ENCODE measurements at regions not wholly inside any gene's neighbourhood (a gene's known extent, or its start where the extent isn't known, plus 50 kb on each side); places are given as distances from the start of the nearest gene placed in this dataset.
A peak's percentile ranks its signal among the peaks of the same experiment; 100 is the strongest.
"Not testable (repeated sequence)": the region's sequence is repeated elsewhere in the genome, so short reads cannot be mapped to it uniquely, and the experiment has no call there.

DNA sequence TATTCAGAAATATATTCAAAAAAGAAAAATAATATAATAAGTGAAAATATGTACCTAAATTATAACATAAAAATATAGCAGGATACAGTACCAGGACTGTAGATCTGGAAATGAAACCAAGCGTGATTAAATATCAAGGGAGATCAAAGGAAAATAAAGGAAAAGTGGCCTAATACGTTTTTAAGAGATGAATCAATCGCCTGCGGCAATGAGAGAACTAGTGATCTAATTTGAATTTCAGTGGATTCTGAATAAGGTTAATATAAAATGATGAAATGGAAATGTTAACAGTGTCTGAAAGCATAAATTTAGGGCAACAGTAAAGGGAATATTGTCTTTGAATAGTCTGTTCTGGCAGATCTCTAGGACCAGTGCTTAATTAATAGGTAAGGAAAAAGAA is 1761.9 kb upstream of the ACO1 start:
- DNase-seq (no peak), ATAC-seq (no peak)
- TF ChIP-seq, protein P1, sequence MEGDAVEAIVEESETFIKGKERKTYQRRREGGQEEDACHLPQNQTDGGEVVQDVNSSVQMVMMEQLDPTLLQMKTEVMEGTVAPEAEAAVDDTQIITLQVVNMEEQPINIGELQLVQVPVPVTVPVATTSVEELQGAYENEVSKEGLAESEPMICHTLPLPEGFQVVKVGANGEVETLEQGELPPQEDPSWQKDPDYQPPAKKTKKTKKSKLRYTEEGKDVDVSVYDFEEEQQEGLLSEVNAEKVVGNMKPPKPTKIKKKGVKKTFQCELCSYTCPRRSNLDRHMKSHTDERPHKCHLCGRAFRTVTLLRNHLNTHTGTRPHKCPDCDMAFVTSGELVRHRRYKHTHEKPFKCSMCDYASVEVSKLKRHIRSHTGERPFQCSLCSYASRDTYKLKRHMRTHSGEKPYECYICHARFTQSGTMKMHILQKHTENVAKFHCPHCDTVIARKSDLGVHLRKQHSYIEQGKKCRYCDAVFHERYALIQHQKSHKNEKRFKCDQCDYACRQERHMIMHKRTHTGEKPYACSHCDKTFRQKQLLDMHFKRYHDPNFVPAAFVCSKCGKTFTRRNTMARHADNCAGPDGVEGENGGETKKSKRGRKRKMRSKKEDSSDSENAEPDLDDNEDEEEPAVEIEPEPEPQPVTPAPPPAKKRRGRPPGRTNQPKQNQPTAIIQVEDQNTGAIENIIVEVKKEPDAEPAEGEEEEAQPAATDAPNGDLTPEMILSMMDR (IDR thresholded peaks at IDR 0.05), result no peak
- no peaks in the 10 kb centered on the region for H3K27me3 ChIP-seq
- H3K4me1 ChIP-seq, result no peaks in the 10 kb centered on the region
- H3K4me3 ChIP-seq, result no peak overlapping the region
- intact Hi-C loops (cut with DNase I), result no loop called here
- H3K27ac ChIP-seq, result no peak overlapping the region
- no peaks in the 10 kb centered on the region for H3K9me3 ChIP-seq
- H3K36me3 ChIP-seq, result no peaks in the 10 kb centered on the region

DNA sequence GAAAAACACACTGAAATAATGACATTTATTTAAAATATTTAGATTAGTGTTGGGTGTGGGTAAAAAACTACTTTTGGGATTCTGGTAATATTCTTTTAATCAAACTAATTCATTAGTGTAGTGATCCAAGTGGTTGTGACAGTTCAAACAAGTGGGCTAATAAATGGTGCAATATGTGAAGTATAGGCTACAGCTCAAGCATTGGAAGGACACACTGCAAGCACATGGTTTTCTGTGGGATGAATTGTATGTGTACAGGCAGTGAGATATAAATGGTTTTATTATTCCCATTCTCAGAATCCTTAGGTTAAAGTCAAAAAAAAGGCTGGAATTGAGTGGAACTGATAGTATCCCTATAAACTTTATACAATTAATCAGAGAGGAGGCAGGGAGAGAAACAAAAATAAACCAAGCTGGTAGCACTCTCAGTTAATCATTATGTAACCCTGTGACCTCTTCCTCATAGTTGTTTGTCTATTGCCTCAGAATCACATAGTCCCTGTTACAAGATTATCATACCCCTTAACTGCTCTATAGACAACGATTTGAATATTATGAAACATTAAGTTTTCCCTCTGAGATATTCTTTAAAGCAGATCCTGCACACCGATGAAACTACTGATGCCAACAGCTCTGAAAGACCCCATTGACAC is 1755.4 kb upstream of the ACO1 start:
- intact Hi-C loops (cut with DNase I), result no loop called here
- Histone ChIP-seq H3K9me3 (no peaks in the 10 kb centered on the region), H3K36me3 (no peaks in the 10 kb centered on the region), H3K27me3 (no peaks in the 10 kb centered on the region), H3K4me3 (no peak overlapping the region), H3K27ac (no peak overlapping the region), H3K4me1 (no peaks in the 10 kb centered on the region)
- peak; percentile 44 for ATAC-seq
- TF ChIP-seq, protein P1 (IDR thresholded peaks at IDR 0.05), result no peak
- DNase-seq, result no peak

DNA sequence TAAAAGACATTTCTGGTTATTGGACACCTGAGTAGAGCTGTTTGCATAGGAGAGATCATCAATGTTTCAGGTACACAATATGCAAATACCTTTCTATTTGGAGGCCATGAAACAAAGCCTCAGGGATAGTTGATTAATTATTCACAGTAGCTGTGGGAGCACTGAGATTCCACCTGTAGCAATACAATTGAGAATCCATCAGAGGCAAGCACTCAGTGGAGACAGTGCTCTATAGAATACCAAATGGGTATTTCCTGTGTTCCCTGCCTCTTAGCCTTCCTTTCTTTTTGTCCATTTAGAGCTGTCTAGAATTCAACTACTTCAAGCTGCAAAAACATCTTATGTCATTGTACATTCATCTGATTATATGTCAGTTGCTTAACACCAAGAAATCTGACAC is 1754.0 kb upstream of the ACO1 start:
- no peak for ATAC-seq
- no peak for DNase-seq
- Histone ChIP-seq H3K4me1 (no peaks in the 10 kb centered on the region), H3K27ac (no peak overlapping the region), H3K4me3 (no peak overlapping the region), H3K9me3 (no peaks in the 10 kb centered on the region), H3K36me3 (no peaks in the 10 kb centered on the region), H3K27me3 (no peaks in the 10 kb centered on the region)
- intact Hi-C loops (cut with DNase I), result no loop called here
- TF ChIP-seq, protein P1 (IDR thresholded peaks at IDR 0.05), result no peak

DNA sequence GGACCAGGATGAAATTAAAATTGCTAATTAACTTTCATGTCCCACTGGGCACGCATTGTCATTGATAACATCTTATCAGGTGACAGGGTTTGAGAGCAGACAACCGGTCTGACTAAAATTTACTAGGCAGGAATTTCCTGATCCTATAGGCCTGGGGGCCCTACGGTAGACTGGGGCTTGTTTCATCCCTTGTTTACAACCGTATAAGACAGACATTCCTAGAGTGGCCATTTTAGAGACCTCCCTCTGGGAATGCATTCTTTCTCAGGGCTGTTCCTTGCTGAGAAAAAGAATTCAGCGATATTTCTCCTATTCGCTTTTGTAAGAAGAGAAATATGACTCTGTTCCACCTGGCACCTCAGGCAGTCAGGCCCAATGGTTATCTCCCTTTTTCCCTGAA is 1737.8 kb upstream of the ACO1 start:
- H3K27ac ChIP-seq; DNase-seq; intact Hi-C loops (cut with DNase I); H3K4me3 ChIP-seq; H3K36me3 ChIP-seq; H3K4me1 ChIP-seq; ATAC-seq; H3K27me3 ChIP-seq: not testable (repeated sequence)
- peaks cover 0 to 26% of the 10 kb centered on the region in 2 donors for H3K9me3 ChIP-seq

DNA sequence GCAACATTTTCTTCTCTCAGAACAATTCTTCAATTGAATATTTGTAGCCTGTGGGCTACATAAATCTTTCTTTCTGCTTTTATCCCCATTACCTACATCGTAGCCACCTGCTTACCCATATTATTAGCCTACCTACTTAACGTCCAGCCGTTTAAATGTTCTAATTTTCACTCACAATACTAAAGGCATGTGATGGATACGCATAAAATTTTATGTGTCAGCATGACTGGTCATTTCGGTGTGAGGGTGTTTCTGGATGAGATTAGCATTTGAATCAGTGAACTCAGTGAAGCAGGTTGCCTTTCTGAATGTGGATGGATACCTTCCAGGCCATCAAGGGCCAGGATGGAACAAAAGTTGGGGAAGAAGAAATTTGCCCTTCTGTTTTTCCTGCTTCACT is 1722.5 kb upstream of the ACO1 start:
- Histone ChIP-seq H3K27me3 (no peaks in the 10 kb centered on the region), H3K4me3 (no peak overlapping the region), H3K36me3 (no peaks in the 10 kb centered on the region), H3K27ac (no peak overlapping the region), H3K4me1 (no peaks in the 10 kb centered on the region), H3K9me3 (no peaks in the 10 kb centered on the region)
- ATAC-seq, result no peak
- intact Hi-C loops (cut with DNase I), result no loop called here
- DNase-seq, result no peak
- TF ChIP-seq, protein P1 (IDR thresholded peaks at IDR 0.05), result no peak
